Astrocyte of the spinal cord (primary cell): ENCODE measurements at regions not wholly inside any gene's neighbourhood (a gene's known extent, or its start where the extent isn't known, plus 50 kb on each side); places are given as distances from the start of the nearest gene placed in this dataset.

Source experiments
- DNase-seq: peaks from one replicate; pipeline ENCODE4 v3.0.0; 2011; ENCODE audit warnings: low read depth, low spot score
- H3K4me3 ChIP-seq: 2 replicates; pipeline ENCODE4 v1.5.1; 2011; ENCODE audit warnings: low read depth, mild to moderate bottlenecking, low read length, moderate library complexity
- CTCF ChIP-seq: IDR thresholded peaks from 2 replicates; pipeline ENCODE4 v1.5.1; 2012; ENCODE audit warnings: low read depth, mild to moderate bottlenecking, low read length, inconsistent platforms
- in situ Hi-C: cut with HindIII; loops from 2 replicates; pipeline ENCODE4 v1.10.0; 2017; ENCODE audit warnings: low sequenced_read_pairs

GRCh38 chr18:4847056-4847455, 350.0 kb downstream of the AKAIN1 start:
- TF ChIP-seq CTCF, result no peak
- H3K4me3 ChIP-seq, result no peak overlapping the region
- no peak for DNase-seq
- in situ Hi-C loops, result no loop called here

GRCh38 chr18:4844320-4844719, 352.7 kb downstream of the AKAIN1 start:
- no peak overlapping the region for H3K4me3 ChIP-seq
- DNase-seq, result no peak
- no peak for TF ChIP-seq CTCF
- in situ Hi-C loops, result no loop called here

DNA sequence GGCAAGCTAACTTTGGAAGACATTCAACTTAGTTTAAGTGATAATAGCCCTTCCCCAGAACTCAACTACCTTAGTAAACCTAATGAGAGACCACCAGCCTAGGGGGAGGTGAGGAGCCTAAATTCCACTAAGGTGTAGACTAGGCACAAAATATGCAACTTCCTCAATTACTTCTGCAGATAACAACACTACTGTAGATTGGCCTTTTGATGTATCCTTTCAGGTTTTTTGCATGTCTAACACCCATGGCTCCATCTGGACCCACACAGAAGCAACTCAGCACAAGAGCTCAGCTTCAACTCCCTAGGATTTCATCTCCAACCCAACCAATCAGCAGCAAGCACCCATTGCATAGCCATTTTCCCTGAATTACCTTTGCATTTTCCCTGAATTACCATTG, 353.3 kb downstream of the AKAIN1 start:
- DNase-seq, result no peak
- in situ Hi-C loops, result no loop called here
- no peak for TF ChIP-seq CTCF
- H3K4me3 ChIP-seq, result no peak overlapping the region

DNA sequence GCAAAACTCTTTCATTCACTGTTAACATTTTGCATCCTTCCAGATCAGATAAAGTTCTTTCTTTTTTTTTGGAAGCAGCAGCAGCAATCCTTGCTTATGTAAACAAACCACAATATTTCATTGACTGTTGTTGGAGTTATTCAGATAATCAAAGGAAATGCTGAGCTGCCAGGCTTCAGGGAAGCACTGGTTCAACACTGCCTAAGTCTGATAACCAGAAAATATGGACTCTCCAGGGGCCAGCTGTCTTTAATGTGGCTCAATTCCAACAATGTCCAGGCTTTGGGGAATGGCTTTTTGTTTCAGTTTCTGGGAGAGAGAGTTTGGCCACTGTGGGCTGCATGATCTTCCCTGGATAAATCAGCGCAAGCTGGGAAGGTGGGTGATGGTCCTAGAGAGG, 354.3 kb downstream of the AKAIN1 start:
- H3K4me3 ChIP-seq, result no peak overlapping the region
- in situ Hi-C loops, result no loop called here
- DNase-seq, result no peak
- TF ChIP-seq CTCF, result no peak

DNA sequence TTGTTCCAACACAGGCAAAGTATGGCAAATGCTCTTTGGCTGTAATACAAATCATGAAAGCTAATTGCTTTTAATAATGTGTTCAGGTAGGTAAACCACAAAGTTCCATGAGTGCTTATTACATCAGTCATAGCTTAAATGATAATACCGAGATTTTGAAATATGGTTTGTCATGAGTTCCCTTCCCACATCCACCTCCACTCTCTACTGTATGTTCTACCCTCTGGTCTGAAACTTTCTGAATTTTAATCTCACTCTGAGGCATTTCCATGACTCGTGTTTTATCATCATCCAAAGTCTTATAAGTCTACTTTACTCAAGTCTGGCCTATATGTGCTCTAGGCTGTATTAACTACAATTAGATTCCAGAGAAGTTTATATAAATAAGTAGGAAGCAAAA, 354.8 kb downstream of the AKAIN1 start:
- in situ Hi-C loops, result no loop called here
- no peak for DNase-seq
- no peak overlapping the region for H3K4me3 ChIP-seq
- no peak for TF ChIP-seq CTCF

GRCh38 chr18:4839639-4840038, 357.4 kb downstream of the AKAIN1 start:
- H3K4me3 ChIP-seq, result no peak overlapping the region
- DNase-seq, result no peak
- TF ChIP-seq CTCF, result no peak
- in situ Hi-C loops, result no loop called here

- no peak for TF ChIP-seq CTCF
- H3K4me3 ChIP-seq, result no peak overlapping the region
- no peak for DNase-seq
- in situ Hi-C loops, result no loop called here
Observed at GRCh38 chr18:4836141-4836540, 360.9 kb downstream of the AKAIN1 start.
